H9 (cell line): ENCODE measurements at regions not wholly inside any gene's neighbourhood (a gene's known extent, or its start where the extent isn't known, plus 50 kb on each side); places are given as distances from the start of the nearest gene placed in this dataset.

Experiments
- DNase-seq: peaks from one replicate; pipeline ENCODE4 v3.0.0-alpha.2; 2017
- H2AFZ ChIP-seq: one replicate; pipeline ENCODE4 v1.6.1; 2013; ENCODE audit warnings: mild to moderate bottlenecking, low read length, control low read depth, moderate library complexity
- H2AK5ac ChIP-seq: 2 replicates; pipeline ENCODE4 v1.6.1; 2013; ENCODE audit warnings: low read length, control low read depth, mixed read lengths; ENCODE audit not compliant: insufficient read length
- H2BK120ac ChIP-seq: one replicate; pipeline ENCODE4 v1.6.1; 2013; ENCODE audit warnings: low read depth, mild to moderate bottlenecking, low read length, control low read depth, inconsistent platforms; ENCODE audit not compliant: poor library complexity, severe bottlenecking
- H2BK12ac ChIP-seq: 2 replicates; pipeline ENCODE4 v1.6.1; 2013; ENCODE audit warnings: low read length, control low read depth, mixed read lengths, low read depth; ENCODE audit not compliant: insufficient read length
- H2BK15ac ChIP-seq: 2 replicates; pipeline ENCODE4 v1.6.1; 2013; ENCODE audit warnings: low read depth, low read length, control low read depth
- H2BK20ac ChIP-seq: one replicate; pipeline ENCODE4 v1.6.1; 2013; ENCODE audit warnings: low read depth, mild to moderate bottlenecking, low read length, control low read depth, inconsistent platforms; ENCODE audit not compliant: poor library complexity, severe bottlenecking
- H2BK5ac ChIP-seq: 2 replicates; pipeline ENCODE4 v1.6.1; 2013; ENCODE audit warnings: low read length, control low read depth, mixed read lengths; ENCODE audit not compliant: insufficient read length
- H3K14ac ChIP-seq: 2 replicates; pipeline ENCODE4 v1.6.1; 2013; ENCODE audit warnings: low read length, control low read depth; ENCODE audit not compliant: insufficient read depth
- H3K18ac ChIP-seq: 2 replicates; pipeline ENCODE4 v1.6.1; 2013; ENCODE audit warnings: low read depth, mild to moderate bottlenecking, mixed read lengths, low read length, control low read depth; ENCODE audit not compliant: insufficient read length
- H3K23ac ChIP-seq: 2 replicates; pipeline ENCODE4 v1.6.1; 2013; ENCODE audit warnings: low read length, control low read depth, mixed read lengths, low read depth; ENCODE audit not compliant: insufficient read length
- H3K23me2 ChIP-seq: 2 replicates; pipeline ENCODE4 v1.6.1; 2013; ENCODE audit warnings: low read depth, mild to moderate bottlenecking, mixed read lengths, low read length, control low read depth; ENCODE audit not compliant: insufficient read length, poor library complexity, severe bottlenecking
- H3K27ac ChIP-seq: 2 replicates; pipeline ENCODE4 v1.5.1; 2013; ENCODE audit warnings: low read length, control low read depth, mixed read lengths, low read depth; ENCODE audit not compliant: insufficient read length
- H3K27me3 ChIP-seq: 2 replicates; pipeline ENCODE4 v1.6.1; 2013; ENCODE audit warnings: low read length, control low read depth, inconsistent platforms; ENCODE audit not compliant: insufficient read depth
- H3K4ac ChIP-seq: 2 replicates; pipeline ENCODE4 v1.6.1; 2013; ENCODE audit warnings: low read depth, mild to moderate bottlenecking, control low read depth, inconsistent platforms, low read length, moderate library complexity
- H3K4me1 ChIP-seq: 2 replicates; pipeline ENCODE4 v1.6.1; 2013; ENCODE audit warnings: low read length, control low read depth, inconsistent platforms; ENCODE audit not compliant: insufficient read depth
- H3K4me2 ChIP-seq: 2 replicates; pipeline ENCODE4 v1.6.1; 2013; ENCODE audit warnings: low read length, control low read depth, mixed read lengths; ENCODE audit not compliant: insufficient read length, insufficient read depth
- H3K56ac ChIP-seq: 2 replicates; pipeline ENCODE4 v1.6.1; 2013; ENCODE audit warnings: low read depth, mild to moderate bottlenecking, mixed read lengths, low read length, control low read depth; ENCODE audit not compliant: insufficient read length
- H3K79me1 ChIP-seq: 2 replicates; pipeline ENCODE4 v1.6.1; 2013; ENCODE audit warnings: low read depth, mild to moderate bottlenecking, moderate library complexity, low read length, control low read depth, inconsistent platforms; ENCODE audit not compliant: insufficient read depth, poor library complexity, severe bottlenecking
- H3K79me2 ChIP-seq: 2 replicates; pipeline ENCODE4 v1.6.1; 2013; ENCODE audit warnings: low read length, control low read depth, inconsistent platforms; ENCODE audit not compliant: insufficient read depth
- H3K9ac ChIP-seq: 2 replicates; pipeline ENCODE4 v1.6.1; 2013; ENCODE audit warnings: low read length, control low read depth, mixed read lengths; ENCODE audit not compliant: insufficient read length; ENCODE audit errors: extremely low read depth
- H3K9me3 ChIP-seq: one replicate; pipeline ENCODE4 v1.6.1; 2013; ENCODE audit warnings: low read depth, low read length, inconsistent platforms; ENCODE audit not compliant: control insufficient read depth
- H3T11ph ChIP-seq: one replicate; pipeline ENCODE4 v1.6.1; 2013; ENCODE audit warnings: mild to moderate bottlenecking, low read length, control low read depth, inconsistent platforms
- H4K20me1 ChIP-seq: one replicate; pipeline ENCODE4 v1.6.1; 2013; ENCODE audit not compliant: control insufficient read depth, insufficient read length, insufficient read depth
- H4K5ac ChIP-seq: 2 replicates; pipeline ENCODE4 v1.6.1; 2013; ENCODE audit warnings: low read depth, mild to moderate bottlenecking, mixed read lengths, low read length, control low read depth; ENCODE audit not compliant: insufficient read length
- H4K8ac ChIP-seq: replicated peaks from 2 replicates; pipeline ENCODE4 v1.6.1; 2013; ENCODE audit warnings: low read length, control low read depth, mixed read lengths, low read depth; ENCODE audit not compliant: insufficient read length
- H4K91ac ChIP-seq: 2 replicates; pipeline ENCODE4 v1.6.1; 2013; ENCODE audit warnings: low read depth, mild to moderate bottlenecking, moderate library complexity, mixed read lengths, low read length, control low read depth; ENCODE audit not compliant: insufficient read length
- H3K27ac Mint-ChIP-seq, 3 experiments: 2 replicates in 2 of 3; 3 replicates in 1 of 3; pipeline ENCODE4 v1.8.0; 2020 to 2021; ENCODE audit warnings: mixed read lengths in 3 of 3, mild to moderate bottlenecking in 1 of 3, moderate library complexity in 1 of 3
- H3K27me3 Mint-ChIP-seq: 2 replicates; pipeline ENCODE4 v1.8.0; 2021; ENCODE audit warnings: low read depth, mild to moderate bottlenecking, moderate library complexity, mixed read lengths
- H3K36me3 Mint-ChIP-seq, 3 experiments: 2 replicates in 2 of 3; 3 replicates in 1 of 3; pipeline ENCODE4 v1.8.0; 2020 to 2021; ENCODE audit warnings: low read depth in 3 of 3, mixed read lengths in 3 of 3; ENCODE audit not compliant: insufficient read depth in 1 of 3
- H3K4me1 Mint-ChIP-seq, 2 experiments: 2 replicates each; pipeline ENCODE4 v1.8.0; 2020; ENCODE audit warnings: mixed read lengths in 2 of 2
- H3K4me3 Mint-ChIP-seq, 2 experiments: 2 replicates in 1 of 2; 3 replicates in 1 of 2; pipeline ENCODE4 v1.8.0; 2020 to 2021; ENCODE audit warnings: mild to moderate bottlenecking in 2 of 2, mixed read lengths in 2 of 2, moderate library complexity in 1 of 2
- H3K9me3 Mint-ChIP-seq, 2 experiments: 2 replicates in 1 of 2; 3 replicates in 1 of 2; pipeline ENCODE4 v1.8.0; 2020; ENCODE audit warnings: mild to moderate bottlenecking in 2 of 2, mixed read lengths in 2 of 2, moderate library complexity in 1 of 2
- CTCF ChIP-seq: fragments of 200-600 bp; sonication (generic); conservative IDR thresholded peaks from 3 replicates; pipeline ENCODE4 v1.8.0; 2021; ENCODE audit warnings: antibody characterized with exemption, mild to moderate bottlenecking
- WGBS: extraction: QIAGEN DNeasy Blood & Tissue Kit; methylation state at CpG from one replicate; pipeline ENCODE4 v1.1.7; 2013; ENCODE audit warnings: missing lambda C conversion rate, low lambda C conversion rate, mixed read lengths; ENCODE audit not compliant: insufficient read length; ENCODE audit errors: extremely low coverage; 5-methylcytosine and 5-hydroxymethylcytosine counted together

DNA sequence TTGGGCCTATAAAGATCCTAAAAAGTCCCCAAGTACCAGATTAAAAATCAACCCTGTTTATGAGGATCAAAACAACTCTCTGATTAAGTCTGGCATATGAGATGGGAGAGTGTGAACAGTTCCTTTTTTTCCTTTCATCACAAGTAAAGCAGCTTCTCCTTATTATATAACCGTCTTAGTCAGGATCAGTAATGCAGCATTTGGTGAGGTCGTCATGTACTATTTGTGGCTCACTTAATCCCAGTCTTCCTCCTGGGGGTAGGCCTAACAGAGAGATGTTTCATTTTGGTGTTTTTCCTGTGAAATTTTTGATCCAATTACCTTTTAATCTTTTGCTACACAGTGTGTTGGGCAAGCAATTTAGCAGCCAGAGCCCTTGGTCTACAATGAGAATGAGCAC is 333.1 kb upstream of the KCNMB2 start:
- WGBS = no CpG with 5 or more reads among the region's 2 CpGs
- no peaks in the 10 kb centered on the region for H3K27me3 Mint-ChIP-seq
- H3K9ac ChIP-seq = no peak overlapping the region
- H3K4me1 ChIP-seq = no peaks in the 10 kb centered on the region
- no peaks in the 10 kb centered on the region for H4K20me1 ChIP-seq
- no peak overlapping the region for H4K91ac ChIP-seq
- no peaks in the 10 kb centered on the region; a peak in 1 of 7 replicates for H3K36me3 Mint-ChIP-seq
- H2BK15ac ChIP-seq = no peak overlapping the region
- H2BK5ac ChIP-seq = no peak overlapping the region
- no peak overlapping the region for H3K56ac ChIP-seq
- H2BK20ac ChIP-seq = no peak overlapping the region
- H3K4me3 Mint-ChIP-seq = no peak overlapping the region
- H3K23ac ChIP-seq = no peak overlapping the region
- no peaks in the 10 kb centered on the region for H3K9me3 ChIP-seq
- no peaks in the 10 kb centered on the region for H3K9me3 Mint-ChIP-seq
- H3K23me2 ChIP-seq = no peaks in the 10 kb centered on the region
- no peak overlapping the region for H2BK12ac ChIP-seq
- H3K18ac ChIP-seq = no peak overlapping the region
- no peak overlapping the region for H3K14ac ChIP-seq
- no peaks in the 10 kb centered on the region for H3K79me2 ChIP-seq
- H3K27ac ChIP-seq = no peak overlapping the region
- TF ChIP-seq CTCF = no peak
- no peak for DNase-seq
- H3T11ph ChIP-seq = no peak overlapping the region
- no peak overlapping the region for H4K8ac ChIP-seq
- H3K4me2 ChIP-seq = no peak overlapping the region
- no peak overlapping the region for H2AK5ac ChIP-seq
- H4K5ac ChIP-seq = no peak overlapping the region
- H3K27ac Mint-ChIP-seq = no peak overlapping the region
- peaks cover 5 to 16% of the 10 kb centered on the region in 2 experiments for H3K4me1 Mint-ChIP-seq
- H3K79me1 ChIP-seq = no peaks in the 10 kb centered on the region
- H2BK120ac ChIP-seq = no peak overlapping the region
- no peak overlapping the region for H3K4ac ChIP-seq
- no peak overlapping the region for H2AFZ ChIP-seq
- no peaks in the 10 kb centered on the region for H3K27me3 ChIP-seq
